HepG2 (cell line): ENCODE measurements at regions not wholly inside any gene's neighbourhood (a gene's known extent, or its start where the extent isn't known, plus 50 kb on each side); places are given as distances from the start of the nearest gene placed in this dataset.

ENCODE experiments used
- CTCF ChIP-seq: sonication (generic); formaldehyde crosslinking; IDR thresholded peaks from 2 replicates; pipeline ENCODE4 v1.5.0; 2020; ENCODE audit warnings: mild to moderate bottlenecking, missing genetic modification reagents, moderate library complexity
- TFE3 ChIP-seq: IDR thresholded peaks from 2 replicates; pipeline ENCODE4 v1.6.1; 2016
- ZNF362 ChIP-seq: sonication (generic); formaldehyde crosslinking; IDR thresholded peaks from 2 replicates; pipeline ENCODE4 v1.4.0; 2020; ENCODE audit warnings: missing genetic modification reagents, mild to moderate bottlenecking, borderline replicate concordance
- ZNF777 ChIP-seq: sonication (generic); formaldehyde crosslinking; IDR thresholded peaks from 2 replicates; pipeline ENCODE4 v1.4.0; 2020; ENCODE audit warnings: missing genetic modification reagents

- TF ChIP-seq ZNF362 (no peak), CTCF (CRISPR knock-in tag) (peak; percentile 27), ZNF777 (CRISPR knock-in tag) (no peak), TFE3 (no peak)
Observed at GRCh38 chr1:194342484-194343262, 1156.3 kb upstream of the B3GALT2 start.
